ENCODE measurements at regions not wholly inside any gene's neighbourhood (a gene's known extent, or its start where the extent isn't known, plus 50 kb on each side); places are given as distances from the start of the nearest gene placed in this dataset.
"Not testable (repeated sequence)": the region's sequence is repeated elsewhere in the genome, so short reads cannot be mapped to it uniquely, and the experiment has no call there.

DNA sequence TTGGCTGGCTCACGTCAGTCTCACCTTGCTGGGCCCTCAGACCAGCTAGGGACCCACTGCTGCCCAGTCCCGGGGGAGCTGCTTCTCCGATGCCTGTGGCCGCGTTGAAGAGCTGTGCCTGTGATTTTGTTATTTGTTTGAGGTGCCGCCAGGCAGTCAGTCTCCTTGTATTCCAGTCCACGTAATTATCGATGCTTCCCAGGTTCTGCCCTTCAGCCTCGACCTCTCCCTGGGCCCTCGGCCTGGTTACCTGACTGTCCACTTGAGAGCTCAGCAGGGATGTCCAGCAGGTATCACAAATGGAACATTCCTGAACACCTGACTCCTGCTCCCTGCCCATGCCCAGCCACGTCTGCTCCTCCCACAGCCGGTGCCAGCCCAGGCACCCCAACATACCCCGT, 195.9 kb upstream of the HS6ST1 start:
- DNase-seq, result no peak

GRCh38 chr2:128516938-128517337, 198.3 kb upstream of the HS6ST1 start:
- no peak for DNase-seq

DNA sequence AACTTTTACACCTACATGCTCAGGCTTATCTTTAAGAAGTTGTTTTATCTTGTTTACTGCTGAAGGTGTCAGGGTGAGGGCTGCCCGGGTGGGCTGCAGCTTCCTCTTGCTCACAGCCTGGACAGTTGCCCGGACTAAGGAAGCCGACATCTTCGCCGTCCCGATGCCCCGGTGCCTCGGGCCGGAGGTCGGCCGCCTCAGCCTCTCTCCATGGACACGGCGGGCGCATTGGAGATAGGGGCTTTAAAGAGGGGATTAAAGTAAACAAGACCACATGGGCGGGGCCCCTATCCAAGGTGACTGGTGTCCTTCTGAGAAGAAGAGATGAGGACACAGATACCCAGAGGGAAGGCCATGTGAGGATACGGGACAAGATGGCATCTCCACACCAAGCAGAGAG, 200.4 kb upstream of the HS6ST1 start:
- not testable (repeated sequence) for DNase-seq

DNA sequence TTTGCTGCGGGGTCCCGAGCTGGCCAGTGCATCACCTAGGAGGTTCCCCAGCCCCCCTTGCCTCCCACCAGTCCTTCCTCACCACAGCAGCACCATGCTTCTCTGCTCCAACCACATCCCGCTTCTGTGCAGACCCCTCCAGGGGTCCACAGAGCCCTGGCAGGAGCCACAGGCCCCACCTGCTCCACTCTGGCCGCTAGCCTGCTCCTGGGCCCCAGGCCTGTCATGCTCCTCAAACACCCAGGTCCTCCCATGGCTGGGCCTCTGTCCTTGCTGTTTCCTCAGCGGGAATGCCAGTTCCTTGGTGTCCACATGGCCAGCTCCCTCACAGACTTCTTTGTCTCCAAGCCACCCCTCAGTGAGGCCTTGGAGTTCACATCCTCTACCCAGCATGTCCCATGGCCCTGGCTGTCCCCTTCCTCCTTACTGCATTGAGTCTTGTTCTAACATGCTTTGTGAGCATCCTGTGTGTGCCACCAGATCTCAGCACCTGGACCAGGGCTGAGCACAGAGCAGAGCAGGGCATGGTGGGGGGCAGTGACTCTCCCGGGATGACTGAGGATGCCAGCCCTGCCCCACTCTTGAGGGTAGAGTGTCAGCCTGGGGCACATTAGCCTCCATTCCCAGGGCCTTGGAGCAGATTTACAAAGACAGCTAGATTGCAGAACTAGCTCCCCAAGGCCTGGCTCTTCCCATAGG, 201.0 kb upstream of the HS6ST1 start:
- DNase-seq, result no peak

DNA sequence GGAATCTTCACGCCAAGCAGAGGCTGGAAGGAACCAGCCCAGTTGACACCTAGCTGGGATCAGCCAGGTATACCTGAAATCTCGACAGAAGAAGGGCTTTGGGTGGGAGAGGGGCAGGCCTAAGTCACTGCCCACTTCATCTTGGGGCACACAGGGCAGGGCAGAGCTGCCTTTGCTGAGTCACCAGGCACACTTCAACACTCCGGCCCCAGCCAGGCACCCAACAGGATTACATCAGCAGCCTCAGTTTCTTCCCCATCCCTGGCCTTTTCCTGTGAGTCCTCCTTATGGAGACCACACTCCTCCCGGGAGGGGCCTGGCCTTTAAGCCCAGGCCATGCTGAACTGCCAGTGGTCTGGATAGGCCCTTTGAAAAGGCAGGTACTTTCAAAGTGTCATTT, 201.7 kb upstream of the HS6ST1 start:
- no peak for DNase-seq

DNA sequence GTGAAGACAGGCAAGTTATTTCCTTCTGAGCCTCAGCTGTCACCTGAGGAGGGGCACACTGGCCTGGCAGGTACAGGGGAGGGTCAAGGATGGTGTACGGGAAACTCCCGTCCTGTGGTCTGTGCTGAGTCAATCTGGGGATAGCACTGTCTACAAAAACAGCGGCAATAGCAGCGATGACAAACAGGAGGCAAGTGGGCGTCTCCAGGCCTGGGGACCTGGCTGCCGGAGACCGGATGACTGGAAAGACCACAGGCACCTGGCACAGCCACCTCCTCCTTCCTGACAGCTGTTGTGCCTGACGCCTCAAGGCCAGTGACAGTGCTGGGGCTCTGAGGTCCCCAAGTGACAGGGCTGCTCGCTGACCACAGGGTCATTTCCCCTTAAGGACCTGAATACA, 202.1 kb upstream of the HS6ST1 start:
- DNase-seq, result no peak

GRCh38 chr2:128521482-128521881, 202.8 kb upstream of the HS6ST1 start:
- DNase-seq, result no peak

DNA sequence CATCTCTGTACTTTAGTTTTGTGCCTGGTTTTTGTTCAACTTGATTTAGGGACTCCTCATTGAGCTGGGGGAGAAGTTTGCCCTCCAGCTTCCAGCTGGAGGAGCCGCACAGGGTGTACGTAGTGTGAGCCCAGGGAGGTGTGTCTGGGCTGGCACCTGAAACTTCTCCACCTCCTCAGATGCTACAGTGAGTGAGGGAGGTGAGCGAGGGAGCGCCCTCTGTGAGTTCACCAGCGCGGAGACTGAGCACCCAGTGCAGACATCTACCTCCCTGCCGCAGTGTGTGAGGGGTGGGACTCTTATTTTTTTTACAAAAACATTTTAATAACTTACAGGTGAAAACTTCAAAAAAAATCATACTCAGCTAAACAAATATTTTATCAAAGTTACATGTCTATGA, 204.2 kb upstream of the HS6ST1 start:
- no peak for DNase-seq

DNA sequence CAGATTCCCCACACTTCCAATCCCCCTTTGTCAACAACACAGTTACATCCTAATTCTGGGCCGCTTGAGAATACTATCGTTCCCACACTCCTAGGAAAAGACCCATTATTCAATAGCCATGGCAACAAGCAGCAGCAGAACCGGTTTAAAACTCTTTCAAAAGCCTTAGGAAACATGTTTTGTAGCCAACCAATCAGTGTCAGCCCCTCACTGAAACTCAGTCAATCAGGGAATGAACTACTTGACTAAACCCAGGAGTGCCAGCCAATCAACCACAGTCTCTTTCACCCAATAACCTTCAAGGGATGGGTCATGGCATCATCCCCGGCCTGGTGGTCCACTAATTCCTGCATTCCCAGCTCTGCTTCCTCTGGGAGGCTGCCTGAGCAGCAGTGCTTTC, 204.8 kb upstream of the HS6ST1 start:
- DNase-seq, result no peak

GRCh38 chr2:128524183-128524582, 205.5 kb upstream of the HS6ST1 start:
- no peak for DNase-seq

- no peak for DNase-seq
Observed at GRCh38 chr2:128525653-128526052, 207.0 kb upstream of the HS6ST1 start.

- DNase-seq, result no peak
Observed at GRCh38 chr2:128526455-128526976, 207.8 kb upstream of the HS6ST1 start.

GRCh38 chr2:128528133-128528532, 209.5 kb upstream of the HS6ST1 start:
- no peak for DNase-seq

DNA sequence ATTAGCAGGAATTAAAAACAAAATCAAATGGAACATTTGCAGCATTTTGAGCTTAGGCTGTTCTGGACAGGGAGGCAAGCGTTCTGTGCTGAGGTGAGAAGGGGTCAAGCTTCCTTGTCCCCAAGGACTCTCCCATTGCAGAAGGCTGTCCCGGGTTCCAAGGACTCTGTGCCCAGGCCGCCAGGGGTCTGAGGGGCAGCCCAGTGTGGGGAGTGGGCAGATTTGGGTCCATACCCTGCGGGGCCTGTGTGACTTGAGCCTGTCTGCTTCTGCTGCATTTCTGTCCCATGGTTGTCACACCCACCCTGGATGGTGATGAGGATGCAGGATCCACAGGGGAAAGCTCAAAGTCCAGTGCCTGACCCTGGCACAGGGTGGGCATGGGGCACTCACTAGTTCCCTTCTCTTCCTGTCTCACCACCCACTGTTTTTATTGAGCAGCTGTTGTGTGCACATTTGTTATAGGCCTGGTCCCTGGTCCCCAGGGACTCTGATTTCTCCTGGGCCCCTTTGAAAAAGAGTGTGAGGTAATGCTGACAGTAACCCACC, 211.4 kb upstream of the HS6ST1 start:
- DNase-seq, result no peak

- no peak for DNase-seq
Observed at GRCh38 chr2:128531856-128532255, 213.2 kb upstream of the HS6ST1 start.

DNA sequence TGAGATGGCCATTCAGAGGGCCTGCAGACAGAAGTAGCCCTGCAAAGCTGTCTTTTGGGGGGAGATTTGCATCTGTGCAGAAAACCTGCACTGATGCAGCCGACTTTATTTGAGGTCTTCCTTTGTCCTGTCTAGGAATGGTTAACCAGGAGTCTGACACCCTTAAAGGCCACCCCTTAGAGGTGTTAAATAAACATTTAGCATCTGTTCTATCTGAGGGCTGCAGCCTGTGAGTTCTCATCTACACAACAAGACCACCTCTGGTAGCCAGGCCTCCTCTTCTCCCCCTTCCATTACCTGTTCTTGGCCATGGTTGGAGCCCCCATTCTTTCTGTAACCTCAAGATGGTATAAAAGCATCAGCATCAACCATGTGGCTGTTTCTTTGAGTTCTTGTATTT, 214.4 kb upstream of the HS6ST1 start:
- DNase-seq, result no peak

DNA sequence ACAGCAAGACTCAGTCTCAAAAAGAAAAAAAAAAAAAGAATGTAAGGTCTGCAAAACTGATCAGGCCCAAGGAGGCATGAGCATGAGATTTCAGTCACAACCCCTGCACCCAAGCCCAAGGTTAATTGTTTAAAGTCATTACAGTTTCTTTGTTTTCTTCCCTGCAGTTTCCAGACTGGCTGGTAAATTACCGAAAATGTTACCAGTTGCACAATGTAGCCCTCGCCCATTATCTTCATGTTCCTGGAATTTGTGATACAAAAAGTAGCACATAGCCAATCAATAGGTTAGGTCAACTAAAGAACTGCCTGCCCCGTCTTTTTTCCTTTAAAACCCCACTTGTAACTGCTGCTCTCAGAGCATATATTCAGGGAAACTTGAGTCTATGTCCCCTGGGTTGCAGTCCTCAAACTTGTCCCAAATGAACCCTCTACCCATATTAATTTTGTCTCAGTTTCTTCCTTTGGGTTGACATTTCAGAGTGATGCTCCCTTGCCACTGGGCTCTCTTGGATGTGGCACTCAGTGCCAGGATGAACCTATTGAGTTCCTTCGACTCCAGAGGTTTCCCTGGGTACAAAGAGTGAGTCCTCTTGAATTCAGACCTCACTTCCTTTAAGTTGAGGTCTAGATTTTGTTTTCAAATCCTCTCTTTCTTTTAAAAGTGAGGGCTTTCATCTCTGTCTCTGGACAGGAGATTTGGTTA, 216.2 kb upstream of the HS6ST1 start:
- DNase-seq, result no peak

- DNase-seq, result no peak
Observed at GRCh38 chr2:128535953-128536352, 217.3 kb upstream of the HS6ST1 start.

- peak; percentile 38 for DNase-seq
Observed at GRCh38 chr2:128536925-128537620, 218.4 kb upstream of the HS6ST1 start.

- DNase-seq, result no peak
Observed at GRCh38 chr2:128537646-128538045, 219.0 kb upstream of the HS6ST1 start.

GRCh38 chr2:128538396-128538795, 219.7 kb upstream of the HS6ST1 start:
- no peak for DNase-seq

- no peak for DNase-seq
Observed at GRCh38 chr2:128540670-128541069, 222.0 kb upstream of the HS6ST1 start.

DNA sequence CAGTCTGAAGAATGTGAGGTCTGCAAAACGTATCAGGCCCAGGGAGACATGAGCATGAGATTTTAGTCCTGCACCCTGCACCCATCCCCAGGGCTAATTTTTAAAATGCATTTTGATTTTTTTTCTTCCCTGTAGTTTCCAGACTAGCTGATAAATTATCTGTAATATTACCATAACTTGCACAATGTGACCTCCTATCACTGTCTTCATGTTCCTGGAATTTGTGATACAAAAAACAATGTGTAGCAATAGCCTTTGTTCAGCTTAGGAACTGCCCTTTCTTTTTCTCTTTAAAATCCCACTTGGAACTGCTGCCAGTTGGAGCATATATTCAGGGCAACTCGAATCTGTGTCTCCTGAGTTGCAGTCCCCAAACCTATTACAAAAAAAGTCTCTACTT, 222.8 kb upstream of the HS6ST1 start:
- DNase-seq, result no peak

DNA sequence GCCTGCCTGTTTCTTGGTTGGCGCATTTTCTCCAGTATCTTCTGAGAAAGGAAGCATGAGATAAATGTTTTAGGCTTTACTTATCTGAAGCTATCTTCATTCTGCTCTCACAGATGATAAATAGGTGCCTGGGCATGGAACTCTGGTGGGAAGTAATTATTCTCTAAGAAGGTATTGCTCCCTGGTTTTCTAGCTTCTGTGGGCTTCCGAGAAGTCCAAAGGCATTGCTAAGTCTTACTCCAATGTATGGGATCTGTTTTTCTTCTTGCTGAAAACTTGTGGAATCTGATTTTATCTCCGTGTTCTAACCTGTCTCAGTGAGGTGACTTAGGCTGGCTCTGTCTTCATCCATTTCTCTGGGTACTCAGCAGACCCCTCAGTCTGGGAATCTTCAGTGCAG, 224.4 kb upstream of the HS6ST1 start:
- DNase-seq, result no peak

Data from NCI-H2107 (cell line).